ENCODE measurements at regions not wholly inside any gene's neighbourhood (a gene's known extent, or its start where the extent isn't known, plus 50 kb on each side); places are given as distances from the start of the nearest gene placed in this dataset.

DNA sequence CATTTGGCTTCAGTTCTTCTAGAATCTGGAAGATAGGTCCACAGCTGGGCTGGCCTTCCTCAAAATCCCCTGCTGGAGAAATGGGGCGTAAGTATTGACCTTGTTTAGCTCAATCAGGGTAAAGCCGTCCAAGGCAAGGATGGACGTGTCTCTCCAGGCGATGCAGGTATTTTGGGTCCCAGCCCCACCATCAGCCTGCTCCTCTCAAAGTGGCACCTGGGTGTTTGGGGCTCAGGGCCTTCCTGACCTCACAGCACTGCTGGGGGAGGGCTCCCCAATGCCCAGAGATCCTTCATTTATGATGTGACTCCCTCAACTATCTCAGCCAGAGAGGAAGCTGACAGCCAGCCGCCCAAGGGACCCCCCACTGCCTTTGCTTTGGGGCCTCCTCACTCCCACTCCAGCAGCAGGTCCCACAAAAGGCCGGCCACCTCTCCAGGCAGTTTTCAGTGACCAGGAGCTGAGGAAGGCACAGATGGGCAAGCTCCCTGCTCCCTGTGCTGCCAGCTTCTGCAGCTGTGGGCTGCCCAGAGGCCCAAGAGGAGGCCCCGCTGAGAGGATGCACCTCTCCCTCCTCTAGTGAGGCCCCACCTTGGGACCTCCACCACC lies 140.0 kb upstream of the TCERG1L start:
- Histone ChIP-seq H3K4me1 (ENCODE audit: insufficient read depth, low read length, poor library complexity, severe bottlenecking) (no peaks in the 10 kb centered on the region), H3K27ac (ENCODE audit: low read depth, low read length, poor library complexity, severe bottlenecking) (no peak overlapping the region), H3K27me3 (replicated peaks; ENCODE audit: insufficient read depth, low read depth, low read length, poor library complexity) (no peaks in the 10 kb centered on the region), H3K4me3 (ENCODE audit: low read depth, low read length, poor library complexity, severe bottlenecking) (no peak overlapping the region), H3K9me3 (ENCODE audit: low read depth, low read length, poor library complexity, severe bottlenecking) (no peaks in the 10 kb centered on the region), H3K36me3 (ENCODE audit: insufficient read depth, low read length, poor library complexity, severe bottlenecking) (no peaks in the 10 kb centered on the region)
- ChIA-PET POLR2A (ENCODE audit: low non-redundant PET) (no interaction called here), CTCF (no interaction called here)
- no TSS peak for BruUV-seq (replicated peaks)
- TF ChIP-seq EZH2 (IDR thresholded peaks at IDR 0.05; ENCODE audit: borderline replicate concordance, low read depth, low read length, poor library complexity, severe bottlenecking), result no peak
- TF ChIP-seq, protein P1, sequence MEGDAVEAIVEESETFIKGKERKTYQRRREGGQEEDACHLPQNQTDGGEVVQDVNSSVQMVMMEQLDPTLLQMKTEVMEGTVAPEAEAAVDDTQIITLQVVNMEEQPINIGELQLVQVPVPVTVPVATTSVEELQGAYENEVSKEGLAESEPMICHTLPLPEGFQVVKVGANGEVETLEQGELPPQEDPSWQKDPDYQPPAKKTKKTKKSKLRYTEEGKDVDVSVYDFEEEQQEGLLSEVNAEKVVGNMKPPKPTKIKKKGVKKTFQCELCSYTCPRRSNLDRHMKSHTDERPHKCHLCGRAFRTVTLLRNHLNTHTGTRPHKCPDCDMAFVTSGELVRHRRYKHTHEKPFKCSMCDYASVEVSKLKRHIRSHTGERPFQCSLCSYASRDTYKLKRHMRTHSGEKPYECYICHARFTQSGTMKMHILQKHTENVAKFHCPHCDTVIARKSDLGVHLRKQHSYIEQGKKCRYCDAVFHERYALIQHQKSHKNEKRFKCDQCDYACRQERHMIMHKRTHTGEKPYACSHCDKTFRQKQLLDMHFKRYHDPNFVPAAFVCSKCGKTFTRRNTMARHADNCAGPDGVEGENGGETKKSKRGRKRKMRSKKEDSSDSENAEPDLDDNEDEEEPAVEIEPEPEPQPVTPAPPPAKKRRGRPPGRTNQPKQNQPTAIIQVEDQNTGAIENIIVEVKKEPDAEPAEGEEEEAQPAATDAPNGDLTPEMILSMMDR (conservative IDR thresholded peaks at IDR 0.05; ENCODE audit: low read depth, low read length), result no peak
- no peak for DNase-seq (ENCODE audit: low spot score)
- intact Hi-C loops (cut with micrococcal nuclease; ENCODE audit: unreplicated experiment), result loop anchor here (10.0 kb wide), 1 partner anchor 333 kb away; no protein-coding TSS in a partner anchor

DNA sequence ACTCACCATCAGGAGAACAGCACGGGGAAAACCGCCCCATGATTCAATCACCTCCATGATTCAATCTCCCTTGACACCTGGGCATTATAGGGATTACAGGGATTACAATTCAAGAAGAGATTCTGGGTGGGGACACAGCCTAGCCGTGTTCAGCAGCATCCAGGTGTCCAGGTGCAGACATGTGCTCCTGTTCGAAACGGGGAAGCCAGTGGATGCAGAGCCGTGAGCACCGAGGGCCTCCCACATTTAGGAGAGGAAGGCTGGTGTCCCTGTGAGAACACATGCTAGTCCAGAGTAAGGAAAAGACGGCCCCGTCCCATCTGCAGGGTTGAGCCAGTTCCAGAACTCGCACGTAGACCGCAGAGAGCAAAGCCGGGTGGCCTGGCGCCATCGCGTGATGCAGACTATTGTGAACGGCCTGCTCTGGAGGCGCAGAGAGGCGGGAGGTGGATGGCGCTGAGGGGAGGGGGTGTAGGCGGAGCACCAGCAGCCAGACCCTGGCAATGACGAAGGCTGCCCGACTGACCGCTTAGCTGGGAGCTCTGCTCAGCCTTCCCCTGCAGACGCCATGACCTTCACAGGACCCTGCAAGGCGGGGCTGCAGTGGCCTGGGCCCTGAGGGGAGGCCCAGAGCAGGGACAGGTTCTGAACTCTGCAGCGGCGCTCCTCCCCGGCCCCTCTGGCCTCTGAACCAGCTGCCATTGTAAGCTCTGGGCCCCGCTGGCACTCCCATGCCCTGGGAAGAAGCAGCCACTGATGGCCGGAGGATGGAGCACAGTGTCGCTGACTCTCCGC lies 141.6 kb upstream of the TCERG1L start:
- ChIA-PET POLR2A (ENCODE audit: low non-redundant PET) (no interaction called here), CTCF (no interaction called here)
- intact Hi-C loops (cut with micrococcal nuclease; ENCODE audit: unreplicated experiment), result loop anchor here (10.0 kb wide), 1 partner anchor 332 kb away; no protein-coding TSS in a partner anchor
- DNase-seq (ENCODE audit: low spot score), result no peak
- peaks cover 5% of the 10 kb centered on the region for H3K27me3 ChIP-seq (replicated peaks; ENCODE audit: insufficient read depth, low read depth, low read length, poor library complexity)
- no peak overlapping the region for H3K27ac ChIP-seq (ENCODE audit: low read depth, low read length, poor library complexity, severe bottlenecking)
- TF ChIP-seq EZH2 (IDR thresholded peaks at IDR 0.05; ENCODE audit: borderline replicate concordance, low read depth, low read length, poor library complexity, severe bottlenecking), result no peak
- TF ChIP-seq, protein P1 (conservative IDR thresholded peaks at IDR 0.05; ENCODE audit: low read depth, low read length), result no peak
- H3K36me3 ChIP-seq (ENCODE audit: insufficient read depth, low read length, poor library complexity, severe bottlenecking), result no peaks in the 10 kb centered on the region
- H3K9me3 ChIP-seq (ENCODE audit: low read depth, low read length, poor library complexity, severe bottlenecking), result no peaks in the 10 kb centered on the region
- no peak overlapping the region for H3K4me3 ChIP-seq (ENCODE audit: low read depth, low read length, poor library complexity, severe bottlenecking)
- H3K4me1 ChIP-seq (ENCODE audit: insufficient read depth, low read length, poor library complexity, severe bottlenecking), result no peaks in the 10 kb centered on the region
- no TSS peak for BruUV-seq (replicated peaks)

DNA sequence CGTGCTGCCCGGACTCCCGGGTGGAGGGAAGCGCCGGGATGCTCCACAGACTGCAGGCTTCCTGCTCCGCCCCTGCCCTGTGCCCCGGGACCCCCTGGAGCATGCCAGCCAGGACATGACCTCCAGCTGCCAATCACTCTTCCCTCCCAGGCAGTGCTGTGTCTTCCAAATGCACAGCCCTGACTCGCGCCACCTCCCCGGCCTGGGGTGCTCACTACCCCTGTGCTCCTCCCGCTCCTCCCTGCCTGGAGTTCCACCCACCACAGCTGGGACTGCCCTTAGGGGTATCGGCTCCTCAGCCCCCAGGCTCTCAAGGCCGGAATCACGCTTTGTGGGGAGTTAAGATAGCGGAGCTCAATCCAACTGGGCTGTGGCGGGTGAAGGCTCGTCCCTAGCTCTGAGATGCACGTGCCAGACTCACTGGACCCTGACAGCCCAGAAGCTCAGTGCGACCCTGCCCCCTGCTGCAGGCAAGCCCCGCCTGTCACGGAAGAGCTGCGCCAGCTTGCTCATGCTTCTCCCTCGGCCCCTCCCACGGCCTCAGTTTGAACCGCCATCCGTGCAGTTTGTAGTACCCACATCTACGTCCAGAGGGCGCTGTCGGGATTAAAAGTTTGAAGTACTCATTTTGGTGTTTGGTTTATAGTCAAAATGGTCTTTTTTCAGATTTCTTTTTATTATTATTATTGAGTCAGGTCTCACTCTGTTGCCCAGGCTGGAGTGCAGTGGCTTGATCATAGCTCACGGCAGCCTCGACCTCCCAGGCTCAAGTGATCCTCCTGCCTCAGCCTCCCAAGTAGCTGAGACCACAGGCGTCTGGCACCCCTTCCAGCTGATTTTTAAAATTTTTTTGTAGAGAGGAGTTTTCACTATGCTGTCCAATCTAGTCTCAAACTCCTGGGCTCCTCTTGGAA lies 142.5 kb upstream of the TCERG1L start:
- POLR2A ChIA-PET (ENCODE audit: low non-redundant PET), result no interaction called here
- no TSS peak for BruUV-seq (replicated peaks)
- intact Hi-C loops (cut with micrococcal nuclease; ENCODE audit: unreplicated experiment), result loop anchor here (10.0 kb wide), 1 partner anchor 331 kb away; no protein-coding TSS in a partner anchor
- no peak for TF ChIP-seq EZH2 (IDR thresholded peaks at IDR 0.05; ENCODE audit: borderline replicate concordance, low read depth, low read length, poor library complexity, severe bottlenecking)
- TF ChIP-seq, protein P1 (conservative IDR thresholded peaks at IDR 0.05; ENCODE audit: low read depth, low read length), result peak; percentile 83
- Histone ChIP-seq H3K36me3 (ENCODE audit: insufficient read depth, low read length, poor library complexity, severe bottlenecking) (no peaks in the 10 kb centered on the region), H3K4me3 (ENCODE audit: low read depth, low read length, poor library complexity, severe bottlenecking) (no peak overlapping the region), H3K27ac (ENCODE audit: low read depth, low read length, poor library complexity, severe bottlenecking) (no peak overlapping the region), H3K4me1 (ENCODE audit: insufficient read depth, low read length, poor library complexity, severe bottlenecking) (no peaks in the 10 kb centered on the region), H3K27me3 (replicated peaks; ENCODE audit: insufficient read depth, low read depth, low read length, poor library complexity) (peaks cover 14% of the 10 kb centered on the region), H3K9me3 (ENCODE audit: low read depth, low read length, poor library complexity, severe bottlenecking) (no peaks in the 10 kb centered on the region)
- peak; percentile 81 for DNase-seq (ENCODE audit: low spot score)
- CTCF ChIA-PET, result interaction anchor here (0.6 kb wide), 1 partner anchor 359 kb away, joined by 4 read pairs; no protein-coding TSS in a partner anchor
